ENCODE measurements at regions not wholly inside any gene's neighbourhood (a gene's known extent, or its start where the extent isn't known, plus 50 kb on each side); places are given as distances from the start of the nearest gene placed in this dataset.
A peak's percentile ranks its signal among the peaks of the same experiment; 100 is the strongest.

- no peak for DNase-seq (ENCODE audit: low spot score)
- in situ Hi-C loops (cut with HindIII; ENCODE audit: low sequenced_read_pairs), result no loop called here
These were observed 813.6 kb upstream of the MIR17HG start for GRCh38 chr13:90533866-90534265.

- in situ Hi-C loops (cut with HindIII; ENCODE audit: low sequenced_read_pairs), result no loop called here
These were observed 812.7 kb upstream of the MIR17HG start for GRCh38 chr13:90534617-90535370.

GRCh38 chr13:90535421-90535820 lies 812.1 kb upstream of the MIR17HG start:
- in situ Hi-C loops (cut with HindIII; ENCODE audit: low sequenced_read_pairs), result no loop called here

More at GRCh38 chr13:90534617-90535370, 812.7 kb upstream of the MIR17HG start:
- no peak for DNase-seq (ENCODE audit: low spot score)

GRCh38 chr13:90538063-90538462 lies 809.4 kb upstream of the MIR17HG start:
- in situ Hi-C loops (cut with HindIII; ENCODE audit: low sequenced_read_pairs), result no loop called here

More at GRCh38 chr13:90535421-90535820, 812.1 kb upstream of the MIR17HG start:
- DNase-seq (ENCODE audit: low spot score), result peak; percentile 18

GRCh38 chr13:90541346-90541745 lies 806.1 kb upstream of the MIR17HG start:
- in situ Hi-C loops (cut with HindIII; ENCODE audit: low sequenced_read_pairs), result no loop called here
- no peak for DNase-seq (ENCODE audit: low spot score)

More at GRCh38 chr13:90538063-90538462, 809.4 kb upstream of the MIR17HG start:
- DNase-seq (ENCODE audit: low spot score), result no peak

GRCh38 chr13:90542959-90543505 lies 804.5 kb upstream of the MIR17HG start:
- DNase-seq (ENCODE audit: low spot score), result no peak
- in situ Hi-C loops (cut with HindIII; ENCODE audit: low sequenced_read_pairs), result no loop called here

- in situ Hi-C loops (cut with HindIII; ENCODE audit: low sequenced_read_pairs), result no loop called here
- no peak for DNase-seq (ENCODE audit: low spot score)
These were observed 802.2 kb upstream of the MIR17HG start for GRCh38 chr13:90545070-90545840.

GRCh38 chr13:90547272-90547790 lies 800.2 kb upstream of the MIR17HG start:
- in situ Hi-C loops (cut with HindIII; ENCODE audit: low sequenced_read_pairs), result no loop called here
- DNase-seq (ENCODE audit: low spot score), result no peak

- in situ Hi-C loops (cut with HindIII; ENCODE audit: low sequenced_read_pairs), result no loop called here
- no peak for DNase-seq (ENCODE audit: low spot score)
These were observed 796.2 kb upstream of the MIR17HG start for GRCh38 chr13:90551253-90551652.

- no peak for DNase-seq (ENCODE audit: low spot score)
- in situ Hi-C loops (cut with HindIII; ENCODE audit: low sequenced_read_pairs), result no loop called here
These were observed 794.8 kb upstream of the MIR17HG start for GRCh38 chr13:90552702-90553101.

- in situ Hi-C loops (cut with HindIII; ENCODE audit: low sequenced_read_pairs), result no loop called here
- DNase-seq (ENCODE audit: low spot score), result no peak
These were observed 794.3 kb upstream of the MIR17HG start for GRCh38 chr13:90553159-90553558.

- no peak for DNase-seq (ENCODE audit: low spot score)
- in situ Hi-C loops (cut with HindIII; ENCODE audit: low sequenced_read_pairs), result no loop called here
These were observed 789.9 kb upstream of the MIR17HG start for GRCh38 chr13:90557626-90558025.

GRCh38 chr13:90562443-90562842 lies 785.0 kb upstream of the MIR17HG start:
- in situ Hi-C loops (cut with HindIII; ENCODE audit: low sequenced_read_pairs), result no loop called here

GRCh38 chr13:90564096-90564495 lies 783.4 kb upstream of the MIR17HG start:
- no peak for DNase-seq (ENCODE audit: low spot score)
- in situ Hi-C loops (cut with HindIII; ENCODE audit: low sequenced_read_pairs), result no loop called here

More at GRCh38 chr13:90562443-90562842, 785.0 kb upstream of the MIR17HG start:
- DNase-seq (ENCODE audit: low spot score), result no peak

- DNase-seq (ENCODE audit: low spot score), result no peak
- in situ Hi-C loops (cut with HindIII; ENCODE audit: low sequenced_read_pairs), result no loop called here
These were observed 782.9 kb upstream of the MIR17HG start for GRCh38 chr13:90564566-90564965.

GRCh38 chr13:90565985-90566713 lies 781.3 kb upstream of the MIR17HG start:
- DNase-seq (ENCODE audit: low spot score), result no peak
- in situ Hi-C loops (cut with HindIII; ENCODE audit: low sequenced_read_pairs), result no loop called here

- in situ Hi-C loops (cut with HindIII; ENCODE audit: low sequenced_read_pairs), result no loop called here
- no peak for DNase-seq (ENCODE audit: low spot score)
These were observed 779.3 kb upstream of the MIR17HG start for GRCh38 chr13:90568165-90568564.

GRCh38 chr13:90576067-90576466 lies 771.4 kb upstream of the MIR17HG start:
- no peak for DNase-seq (ENCODE audit: low spot score)
- in situ Hi-C loops (cut with HindIII; ENCODE audit: low sequenced_read_pairs), result no loop called here

- no peak for DNase-seq (ENCODE audit: low spot score)
- in situ Hi-C loops (cut with HindIII; ENCODE audit: low sequenced_read_pairs), result no loop called here
These were observed 769.8 kb upstream of the MIR17HG start for GRCh38 chr13:90577726-90578125.
